K562 (cell line): ENCODE measurements at regions not wholly inside any gene's neighbourhood (a gene's known extent, or its start where the extent isn't known, plus 50 kb on each side); places are given as distances from the start of the nearest gene placed in this dataset.

Experiments used
- CEBPB ChIP-seq: fragments of 450-650 bp; IDR thresholded peaks from 2 replicates; pipeline ENCODE4 v1.6.1; 2016; ENCODE audit warnings: missing genetic modification characterization, missing compliant biosample characterization
- EZH2 ChIP-seq: IDR thresholded peaks from 2 replicates; pipeline ENCODE4 v1.6.1; 2012; ENCODE audit warnings: low read depth, mild to moderate bottlenecking, inconsistent platforms, low read length, borderline replicate concordance
- MAZ ChIP-seq, 2 experiments: fragments of 450-650 bp in 1 of 2; sonication (generic) in 1 of 2; formaldehyde crosslinking; IDR thresholded peaks in 1 of 2; conservative IDR thresholded peaks in 1 of 2; 2 replicates each; pipeline versions ENCODE4 v1.4.0 to v1.5.0; 2020; ENCODE audit warnings: mild to moderate bottlenecking in 1 of 2, missing genetic modification reagents in 1 of 2
- NFRKB ChIP-seq: fragments of 450-650 bp; IDR thresholded peaks from 2 replicates; pipeline ENCODE4 v1.6.1; 2016; ENCODE audit warnings: low read depth
- PML ChIP-seq: IDR thresholded peaks from 2 replicates; pipeline ENCODE4 v1.6.1; 2012; ENCODE audit warnings: low read length, inconsistent platforms

GRCh38 chr3:13704174-13704573, 155.2 kb downstream of the FBLN2 start:
- TF ChIP-seq NFRKB (no peak), EZH2 (no peak), CEBPB (tag) (no peak), PML (no peak), MAZ (CRISPR knock-in tag; conservative IDR thresholded peaks at IDR 0.05 in 1 of 2, IDR thresholded peaks at IDR 0.05 in 1 of 2) (no peak)
